ENCODE measurements at regions not wholly inside any gene's neighbourhood (a gene's known extent, or its start where the extent isn't known, plus 50 kb on each side); places are given as distances from the start of the nearest gene placed in this dataset.

DNA sequence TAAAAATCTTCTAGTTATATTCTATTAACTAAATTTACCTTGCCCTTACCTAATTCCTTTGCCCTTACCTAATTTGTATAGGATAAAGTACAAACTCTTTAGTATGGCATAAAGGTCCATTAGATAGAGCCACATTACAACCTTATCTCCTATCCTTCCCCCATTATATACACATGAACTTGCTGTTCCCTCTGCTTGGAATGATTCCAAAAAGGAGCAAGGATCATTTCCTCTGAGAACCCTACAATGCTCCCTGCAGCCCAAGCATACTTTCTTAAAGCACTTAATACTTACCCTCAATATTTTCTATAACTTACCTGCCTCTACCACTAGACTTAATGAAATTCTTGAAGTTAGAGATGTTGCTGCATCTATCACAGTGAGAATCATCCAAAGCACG is 118.9 kb upstream of the CCDC54 start:
- TF ChIP-seq, protein P1, sequence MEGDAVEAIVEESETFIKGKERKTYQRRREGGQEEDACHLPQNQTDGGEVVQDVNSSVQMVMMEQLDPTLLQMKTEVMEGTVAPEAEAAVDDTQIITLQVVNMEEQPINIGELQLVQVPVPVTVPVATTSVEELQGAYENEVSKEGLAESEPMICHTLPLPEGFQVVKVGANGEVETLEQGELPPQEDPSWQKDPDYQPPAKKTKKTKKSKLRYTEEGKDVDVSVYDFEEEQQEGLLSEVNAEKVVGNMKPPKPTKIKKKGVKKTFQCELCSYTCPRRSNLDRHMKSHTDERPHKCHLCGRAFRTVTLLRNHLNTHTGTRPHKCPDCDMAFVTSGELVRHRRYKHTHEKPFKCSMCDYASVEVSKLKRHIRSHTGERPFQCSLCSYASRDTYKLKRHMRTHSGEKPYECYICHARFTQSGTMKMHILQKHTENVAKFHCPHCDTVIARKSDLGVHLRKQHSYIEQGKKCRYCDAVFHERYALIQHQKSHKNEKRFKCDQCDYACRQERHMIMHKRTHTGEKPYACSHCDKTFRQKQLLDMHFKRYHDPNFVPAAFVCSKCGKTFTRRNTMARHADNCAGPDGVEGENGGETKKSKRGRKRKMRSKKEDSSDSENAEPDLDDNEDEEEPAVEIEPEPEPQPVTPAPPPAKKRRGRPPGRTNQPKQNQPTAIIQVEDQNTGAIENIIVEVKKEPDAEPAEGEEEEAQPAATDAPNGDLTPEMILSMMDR (IDR thresholded peaks at IDR 0.05): no peak
- no peak for TF ChIP-seq POLR2A (IDR thresholded peaks at IDR 0.05)
